NCI-H1417 (cell line): ENCODE measurements at regions not wholly inside any gene's neighbourhood (a gene's known extent, or its start where the extent isn't known, plus 50 kb on each side); places are given as distances from the start of the nearest gene placed in this dataset.
"Not testable (repeated sequence)": the region's sequence is repeated elsewhere in the genome, so short reads cannot be mapped to it uniquely, and the experiment has no call there.

ENCODE experiments used
- DNase-seq, 3 experiments: peaks; one replicate each; lab custom pipeline; 2025; lab: John Stamatoyannopoulos, UW

- DNase-seq = no peak
Measured at GRCh38 chr14:28119849-28120248, 646.7 kb upstream of the FOXG1 start.

GRCh38 chr14:28120391-28120790 lies 646.2 kb upstream of the FOXG1 start:
- DNase-seq = peak in 2 of 3 experiments; percentile 29 to 77

GRCh38 chr14:28121512-28122297 lies 644.9 kb upstream of the FOXG1 start:
- DNase-seq = peak in 2 of 3 experiments; percentile 8 to 23

GRCh38 chr14:28130610-28131284 lies 635.8 kb upstream of the FOXG1 start:
- DNase-seq = peak; percentile 55 to 89 (median 72)

GRCh38 chr14:28138341-28138740 lies 628.2 kb upstream of the FOXG1 start:
- DNase-seq = no peak

DNA sequence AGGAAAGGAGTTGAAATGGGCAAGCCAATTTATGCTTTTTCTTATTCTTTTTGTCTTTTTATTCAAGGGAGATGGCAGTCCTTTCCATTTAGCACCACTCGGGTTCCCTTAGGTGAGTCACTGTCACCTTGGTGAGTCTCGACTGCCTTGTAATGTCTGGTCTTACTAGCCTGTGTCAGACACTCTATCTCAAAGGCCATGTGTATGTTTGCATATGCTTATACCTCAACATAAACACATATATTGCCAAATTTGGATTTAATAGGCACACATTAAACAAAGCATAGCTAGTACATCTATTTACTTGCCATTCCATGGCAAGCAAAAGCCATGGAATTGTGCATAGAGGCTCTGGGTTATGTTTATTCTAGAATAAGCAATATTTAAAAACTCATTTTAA lies 624.9 kb upstream of the FOXG1 start:
- peak in 2 of 3 experiments; percentile 16 to 44 for DNase-seq

DNA sequence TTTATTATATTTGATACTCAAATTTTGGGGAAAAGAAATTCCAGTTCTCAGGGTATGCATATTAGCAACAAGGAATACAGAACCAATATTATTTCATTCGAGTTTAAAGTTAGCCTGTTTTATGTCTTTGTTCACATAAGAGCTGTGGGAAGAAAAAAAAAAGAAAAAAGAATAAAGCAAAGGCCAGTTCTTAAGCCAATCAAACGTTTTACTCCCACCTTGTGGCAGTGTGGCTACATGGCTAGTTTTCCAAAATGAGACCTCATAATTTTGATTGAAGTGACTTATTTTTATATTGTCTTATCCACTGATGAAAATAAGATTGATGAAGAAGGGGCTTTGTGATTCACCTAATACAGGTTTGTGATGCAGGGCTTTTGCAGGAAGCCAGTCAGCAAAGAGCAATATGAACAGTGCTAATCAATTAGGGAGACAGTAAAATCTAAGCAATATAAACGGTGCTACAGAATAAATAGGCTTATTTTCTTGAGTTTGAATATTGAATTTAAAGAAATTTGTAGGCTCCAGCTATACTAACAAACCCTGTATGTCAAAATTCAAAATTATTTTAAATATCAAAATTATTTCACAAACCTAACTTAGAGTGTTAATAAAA lies 624.1 kb upstream of the FOXG1 start:
- DNase-seq = peak; percentile 45 to 84 (median 63)

- DNase-seq = peak in 2 of 3 experiments; percentile 10 to 41
Measured at GRCh38 chr14:28143316-28143715, 623.3 kb upstream of the FOXG1 start.

DNA sequence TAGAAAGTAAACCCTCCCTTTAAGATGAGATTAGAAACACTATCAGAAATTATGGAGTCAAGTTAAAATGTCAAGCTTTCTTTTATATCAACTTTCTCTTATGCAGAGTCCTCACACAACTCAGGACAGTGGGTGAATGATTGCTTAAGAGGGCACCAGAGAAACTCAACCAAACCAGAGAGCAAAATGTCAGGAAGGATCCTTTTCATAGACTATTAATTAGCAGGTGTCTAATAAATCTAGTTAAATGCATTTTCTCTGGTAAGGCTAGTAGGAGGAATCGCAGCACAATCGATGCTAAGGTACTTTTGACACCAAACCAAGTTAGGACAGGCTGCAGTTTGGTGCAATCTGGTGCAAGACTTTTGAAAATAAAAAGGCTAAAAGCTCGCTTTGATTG lies 614.7 kb upstream of the FOXG1 start:
- peak in 1 of 3 experiments; percentile 8 for DNase-seq

- no peak for DNase-seq
Measured at GRCh38 chr14:28152453-28153044, 614.0 kb upstream of the FOXG1 start.

DNA sequence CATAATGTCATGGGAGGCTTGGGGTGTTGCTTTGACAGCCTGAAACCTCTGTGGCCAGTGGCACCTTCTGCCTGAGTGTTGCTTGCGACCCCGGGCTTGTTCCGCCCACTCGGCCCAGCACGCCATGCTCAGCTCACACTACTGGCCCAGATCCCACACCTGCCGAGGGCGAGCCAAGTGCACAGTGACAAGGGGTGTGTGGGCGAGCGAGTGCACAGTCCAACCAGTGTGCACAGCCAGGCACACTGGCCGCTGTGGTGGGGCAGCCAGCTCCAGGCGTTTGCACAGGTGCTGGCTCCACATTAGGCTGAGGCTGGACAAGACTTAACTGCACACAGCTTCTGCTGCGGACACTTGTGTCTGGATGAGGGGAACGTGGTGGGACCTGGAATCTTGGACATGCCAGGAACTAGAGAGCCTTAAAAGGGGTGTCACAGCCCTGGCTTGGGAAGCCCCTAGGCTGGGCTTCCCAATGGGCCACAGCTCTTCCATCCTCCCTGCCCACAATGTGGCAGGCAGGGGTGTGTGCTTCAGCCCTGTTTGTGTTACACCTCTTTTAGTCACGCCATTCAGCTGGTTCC lies 609.2 kb upstream of the FOXG1 start:
- DNase-seq = no peak

- DNase-seq = no peak
Measured at GRCh38 chr14:28157887-28158791, 608.4 kb upstream of the FOXG1 start.

- no peak for DNase-seq
Measured at GRCh38 chr14:28161040-28161439, 605.5 kb upstream of the FOXG1 start.

DNA sequence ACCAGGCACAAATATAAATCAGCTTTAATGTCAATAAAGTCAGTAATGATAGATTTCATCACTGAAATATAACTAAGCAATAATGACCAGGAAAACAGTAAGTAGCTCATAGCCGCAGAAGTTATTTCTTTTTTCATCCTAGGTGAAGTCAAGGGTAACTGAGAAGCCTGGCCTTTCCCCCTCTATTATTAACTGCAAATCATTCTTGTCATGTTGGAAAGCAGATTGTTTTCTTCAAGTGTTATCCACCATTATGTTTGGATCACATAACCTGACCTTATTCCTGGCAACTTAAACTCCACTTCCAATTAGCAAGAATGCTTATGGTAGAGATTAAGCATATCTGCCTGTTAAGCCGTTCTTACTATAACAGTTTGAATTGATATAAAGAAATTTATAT lies 603.4 kb upstream of the FOXG1 start:
- DNase-seq = peak in 2 of 3 experiments; percentile 27 to 78

DNA sequence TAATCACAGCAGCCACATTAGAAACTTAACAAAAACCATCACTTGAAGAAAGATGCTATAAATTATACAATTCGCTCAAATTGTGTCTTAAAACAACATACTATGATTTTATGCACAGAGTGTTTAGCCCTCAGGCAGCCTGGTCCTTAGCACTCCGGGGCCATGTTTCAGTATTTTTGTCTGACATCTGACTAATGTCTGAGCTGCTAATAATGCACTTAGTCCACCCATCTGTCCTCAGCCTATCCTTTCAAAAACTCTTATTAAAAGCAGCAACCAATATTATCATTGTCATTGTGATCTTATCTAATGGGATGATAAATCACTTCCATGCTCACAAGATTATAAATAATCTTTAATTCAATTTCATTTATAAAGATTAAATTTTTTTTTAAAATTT lies 602.7 kb upstream of the FOXG1 start:
- DNase-seq = peak in 1 of 3 experiments; percentile 59

DNA sequence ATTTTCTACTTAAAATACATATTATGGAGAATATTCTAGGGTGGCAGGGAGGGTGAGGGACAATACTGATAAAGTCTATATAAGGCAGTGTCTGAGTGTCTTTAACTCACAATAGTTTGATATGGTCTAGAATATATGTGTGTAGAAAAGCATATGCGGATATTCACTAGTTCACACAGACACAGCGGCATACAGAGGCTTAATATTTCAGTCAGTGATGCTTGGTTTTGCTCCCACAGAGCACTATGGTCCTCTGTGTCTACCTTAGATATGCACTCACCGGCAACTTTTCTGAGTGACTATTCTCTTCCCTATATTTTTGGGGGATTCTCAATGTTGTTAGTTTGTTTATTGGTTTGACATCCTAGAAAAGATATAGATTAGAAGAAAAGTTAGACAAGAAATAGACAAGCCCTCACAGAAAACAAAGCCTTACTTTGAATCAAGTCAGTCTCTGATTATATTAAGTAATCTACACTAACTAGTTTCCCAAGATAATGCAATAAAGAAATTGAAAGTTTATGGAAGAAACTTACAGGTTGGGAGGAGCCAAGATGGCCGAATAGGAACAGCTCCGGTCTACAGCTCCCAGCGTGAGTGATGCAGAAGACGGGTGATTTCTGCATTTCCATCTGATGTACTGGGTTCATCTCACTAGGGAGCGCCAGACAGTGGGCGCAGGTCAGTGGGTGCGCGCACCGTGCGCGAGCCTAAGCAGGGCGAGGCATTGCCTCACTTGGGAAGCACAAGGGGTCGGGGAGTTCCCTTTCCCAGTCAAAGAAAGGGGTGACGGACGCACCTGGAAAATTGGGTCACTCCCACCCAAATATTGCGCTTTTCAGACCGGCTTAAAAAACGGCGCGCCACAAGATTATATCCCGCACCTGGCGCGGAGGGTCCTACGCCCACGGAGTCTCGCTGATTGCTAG lies 578.4 kb upstream of the FOXG1 start:
- DNase-seq = not testable (repeated sequence)

DNA sequence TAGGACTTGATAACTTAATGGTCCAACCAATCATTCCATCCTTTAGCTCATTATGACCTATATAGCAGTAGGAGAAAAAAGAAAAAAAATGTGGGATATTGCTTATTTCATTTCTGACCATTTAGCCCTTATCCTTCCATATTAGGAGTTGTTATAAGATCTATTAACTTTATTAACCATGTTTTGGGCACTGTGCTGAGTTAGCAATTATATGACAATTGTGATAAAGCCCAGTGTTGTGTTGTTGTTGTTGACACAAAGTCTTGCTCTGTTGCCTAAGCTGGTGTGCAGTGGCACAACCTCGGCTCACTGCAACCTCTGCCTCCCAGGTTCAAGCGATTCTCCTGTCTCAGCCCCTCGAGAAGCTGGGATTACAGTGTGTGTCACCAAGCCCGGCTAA lies 569.7 kb upstream of the FOXG1 start:
- no peak for DNase-seq

DNA sequence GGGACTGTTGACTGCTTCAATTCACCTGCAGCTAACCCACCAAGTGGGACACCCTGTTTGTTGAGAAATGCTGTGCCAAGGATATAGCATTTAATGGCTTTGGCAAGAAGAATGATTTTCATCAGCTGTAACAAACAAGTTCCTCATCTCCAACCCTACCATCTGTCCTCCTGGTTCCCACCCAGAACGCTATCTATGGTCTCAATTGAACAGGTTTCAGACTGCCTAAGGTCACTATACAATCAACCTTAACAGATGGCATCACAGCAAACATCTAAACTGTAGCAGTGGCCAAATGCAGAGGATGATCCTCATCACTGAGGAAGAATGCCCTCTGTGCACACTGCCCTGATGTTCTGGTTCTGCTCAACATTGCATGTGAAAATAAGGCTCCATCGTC lies 546.2 kb upstream of the FOXG1 start:
- no peak for DNase-seq

DNA sequence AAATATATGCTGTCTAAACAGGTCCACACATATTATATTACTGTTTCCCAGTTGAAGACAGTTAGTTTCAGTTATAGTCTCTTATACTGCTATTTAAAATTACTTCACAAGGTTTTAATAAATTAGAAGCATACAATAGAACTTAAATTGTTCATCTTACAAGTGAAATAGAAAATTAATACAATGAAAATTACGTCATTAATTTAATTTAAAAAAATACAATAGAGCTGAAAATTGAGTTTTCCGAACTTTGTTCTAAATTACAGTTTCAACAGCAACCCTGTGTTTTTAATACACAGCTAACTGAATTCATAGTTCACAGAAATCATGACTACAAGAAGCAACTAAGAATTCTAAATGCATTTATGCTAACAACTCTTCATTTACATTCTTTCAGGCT lies 525.7 kb upstream of the FOXG1 start:
- DNase-seq = no peak

- peak in 2 of 3 experiments; percentile 26 to 81 for DNase-seq
Measured at GRCh38 chr14:28242895-28243294, 523.7 kb upstream of the FOXG1 start.
